Keratinocyte (primary cell): ENCODE measurements at regions not wholly inside any gene's neighbourhood (a gene's known extent, or its start where the extent isn't known, plus 50 kb on each side); places are given as distances from the start of the nearest gene placed in this dataset.
"Not testable (repeated sequence)": the region's sequence is repeated elsewhere in the genome, so short reads cannot be mapped to it uniquely, and the experiment has no call there.

Experiments
- DNase-seq: peaks from one replicate; pipeline ENCODE4 v3.0.0-alpha.2; 2011; ENCODE audit warnings: low read depth, missing footprints, low spot score
- FAIRE-seq: peaks from 2 replicates; lab custom pipeline; 2011; peaks lifted over from hg19 to GRCh38; lab: Jason Lieb, UNC
- H2AFZ ChIP-seq: 2 replicates; pipeline ENCODE4 v1.6.0; 2012; ENCODE audit warnings: low read length, control low read depth, inconsistent platforms; ENCODE audit not compliant: control insufficient read depth
- H3K27ac ChIP-seq: 2 replicates; pipeline ENCODE4 v1.5.1; 2011; ENCODE audit warnings: low read length; ENCODE audit not compliant: control insufficient read depth, insufficient read depth
- H3K27me3 ChIP-seq: 3 replicates; pipeline ENCODE4 v1.6.0; 2011; ENCODE audit warnings: low read length; ENCODE audit not compliant: control insufficient read depth, insufficient read depth; ENCODE audit errors: extremely low read depth
- H3K36me3 ChIP-seq, 2 experiments: 2 replicates in 1 of 2; 3 replicates in 1 of 2; pipeline ENCODE4 v1.5.1; 2011; ENCODE audit warnings: low read length in 2 of 2, mild to moderate bottlenecking in 1 of 2; ENCODE audit not compliant: control insufficient read depth in 2 of 2, insufficient read depth in 2 of 2; ENCODE audit errors: extremely low read depth in 1 of 2
- H3K4me1 ChIP-seq: 3 replicates; pipeline ENCODE4 v1.5.1; 2011; ENCODE audit warnings: low read length; ENCODE audit not compliant: control insufficient read depth, insufficient read depth; ENCODE audit errors: extremely low read depth
- H3K4me2 ChIP-seq: 3 replicates; pipeline ENCODE4 v1.6.0; 2011; ENCODE audit warnings: low read depth, low read length; ENCODE audit not compliant: control insufficient read depth, insufficient read depth; ENCODE audit errors: extremely low read depth
- H3K4me3 ChIP-seq, 3 experiments: fragments of 200-600 bp in 1 of 3; sonication (generic) in 1 of 3; 2 replicates in 2 of 3; 3 replicates in 1 of 3; pipeline ENCODE4 v1.5.1; 2011 to 2016; ENCODE audit warnings: low read length in 3 of 3, mild to moderate bottlenecking in 3 of 3, control low read depth in 2 of 3, inconsistent platforms in 1 of 3, low read depth in 1 of 3, mixed read lengths in 1 of 3, mixed run types in 1 of 3, moderate library complexity in 1 of 3; ENCODE audit not compliant: control insufficient read depth in 2 of 3, insufficient read depth in 2 of 3; ENCODE audit errors: extremely low read depth in 1 of 3
- H3K79me2 ChIP-seq: 2 replicates; pipeline ENCODE4 v1.6.0; 2012; ENCODE audit warnings: low read length; ENCODE audit not compliant: control insufficient read depth, insufficient read depth
- H3K9ac ChIP-seq: 3 replicates; pipeline ENCODE4 v1.6.0; 2011; ENCODE audit warnings: low read length; ENCODE audit not compliant: control insufficient read depth, insufficient read depth; ENCODE audit errors: extremely low read depth
- H3K9me1 ChIP-seq: 3 replicates; pipeline ENCODE4 v1.6.0; 2011; ENCODE audit warnings: low read length; ENCODE audit not compliant: control insufficient read depth, insufficient read depth; ENCODE audit errors: extremely low read depth
- H3K9me3 ChIP-seq: 2 replicates; pipeline ENCODE4 v1.5.1; 2012; ENCODE audit warnings: low read depth, low read length; ENCODE audit not compliant: control insufficient read depth
- H4K20me1 ChIP-seq: 3 replicates; pipeline ENCODE4 v1.6.0; 2011; ENCODE audit warnings: low read length; ENCODE audit not compliant: control insufficient read depth, insufficient read depth; ENCODE audit errors: extremely low read depth
- CTCF ChIP-seq, 3 experiments: IDR thresholded peaks in 1 of 3; conservative IDR thresholded peaks in 1 of 3; optimal IDR thresholded peaks in 1 of 3; 2 replicates in 2 of 3; 3 replicates in 1 of 3; pipeline versions ENCODE3 to v1.5.1; 2011; ENCODE audit warnings: low read length in 3 of 3, mild to moderate bottlenecking in 3 of 3, moderate library complexity in 2 of 3, control low read depth in 1 of 3, inconsistent platforms in 1 of 3; ENCODE audit not compliant: insufficient read depth in 2 of 3; ENCODE audit errors: extremely low read depth in 1 of 3
- EZH2 ChIP-seq: IDR thresholded peaks from one replicate; pipeline ENCODE4 v1.6.1; 2012; ENCODE audit warnings: inconsistent platforms, mild to moderate bottlenecking, low read length, moderate library complexity
- dilution Hi-C: fragments of 300-500 bp; cut with MboI; formaldehyde crosslinking; loops from one replicate; pipeline ENCODE4 v1.7.0; 2020; ENCODE audit warnings: low sequenced_read_pairs; ENCODE audit not compliant: extremely low pct_ligation_motif_present

DNA sequence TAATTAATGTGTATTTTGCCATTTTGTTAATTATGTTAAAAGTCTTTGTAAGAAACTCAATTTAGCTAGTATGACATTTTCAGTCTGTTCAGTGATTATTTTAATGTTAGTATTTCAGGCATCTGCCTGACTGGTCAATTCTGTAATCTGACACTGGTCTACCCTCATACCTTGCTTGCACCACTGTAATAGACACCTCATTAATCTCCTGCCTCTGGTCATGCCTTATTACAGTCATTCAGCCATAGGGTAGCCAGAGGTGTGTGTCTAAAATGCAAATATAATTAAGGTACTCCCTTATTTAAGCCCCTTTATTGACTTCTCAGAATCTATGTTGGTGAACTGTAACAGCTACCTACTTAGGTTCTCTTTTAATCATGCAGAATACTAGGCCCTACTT is 861.1 kb upstream of the IGFBP7 start:
- dilution Hi-C loops, result no loop called here

DNA sequence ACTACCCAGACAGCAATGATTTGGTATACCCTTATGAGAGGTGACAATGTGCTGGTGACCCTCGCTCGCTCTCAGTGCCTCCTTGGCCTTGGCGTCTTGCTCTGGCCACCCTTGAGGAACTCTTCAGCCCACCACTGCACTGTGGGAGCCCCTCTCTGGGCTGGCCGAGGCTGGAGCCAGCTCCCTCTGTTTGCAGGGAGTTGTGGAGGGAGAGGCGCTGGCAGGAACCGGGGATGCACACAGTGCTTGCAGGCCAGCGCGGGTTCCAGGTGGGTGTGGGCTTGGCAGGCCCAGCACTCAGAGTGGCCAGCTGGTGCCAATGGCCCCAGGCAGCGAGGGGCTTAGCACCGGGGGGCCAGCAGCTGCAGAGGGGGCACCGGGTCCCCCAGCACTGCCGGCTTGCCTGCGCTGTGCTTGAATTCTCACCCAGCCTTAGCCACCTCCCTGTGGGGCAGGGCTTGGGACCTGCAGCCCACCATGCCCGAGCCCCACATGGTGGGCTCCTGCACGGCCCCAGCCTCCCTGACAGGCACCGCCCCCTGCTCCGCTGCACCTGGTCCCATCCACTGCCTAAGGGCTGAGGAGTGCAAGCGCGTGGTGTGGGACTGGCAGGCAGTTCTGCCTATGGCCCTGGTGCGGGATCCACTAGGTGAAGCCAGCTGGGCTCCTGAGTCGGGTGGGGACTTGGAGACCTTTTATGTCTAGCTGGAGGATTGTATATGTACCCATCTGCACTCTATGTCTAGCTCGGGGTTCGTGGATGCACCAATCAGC is 857.0 kb upstream of the IGFBP7 start:
- no peak overlapping the region for H3K9ac ChIP-seq
- peaks cover 2% of the 10 kb centered on the region for H3K9me3 ChIP-seq
- FAIRE-seq (no peak), DNase-seq (no peak)
- H3K36me3 ChIP-seq, result no peaks in the 10 kb centered on the region
- H3K9me1 ChIP-seq, result no peaks in the 10 kb centered on the region
- no peak overlapping the region for H3K4me2 ChIP-seq
- no peak overlapping the region for H3K4me3 ChIP-seq
- TF ChIP-seq EZH2 (no peak), CTCF (optimal IDR thresholded peaks at IDR 0.05 in 1 of 3, IDR thresholded peaks at IDR 0.05 in 1 of 3, conservative IDR thresholded peaks at IDR 0.05 in 1 of 3; ENCODE audit: extremely low read depth in 1 of 3, insufficient read depth in 2 of 3, low read length in 3 of 3) (no peak)
- H2AFZ ChIP-seq, result no peak overlapping the region
- H4K20me1 ChIP-seq, result no peaks in the 10 kb centered on the region
- H3K79me2 ChIP-seq, result no peaks in the 10 kb centered on the region
- dilution Hi-C loops, result no loop called here
- no peak overlapping the region for H3K27ac ChIP-seq
- H3K27me3 ChIP-seq, result no peaks in the 10 kb centered on the region
- H3K4me1 ChIP-seq, result no peaks in the 10 kb centered on the region

More for the DNA sequence above, 861.1 kb upstream of the IGFBP7 start:
- no peak for DNase-seq
- Histone ChIP-seq H3K9me1 (no peaks in the 10 kb centered on the region), H2AFZ (no peak overlapping the region), H3K36me3 (no peaks in the 10 kb centered on the region), H3K9ac (no peak overlapping the region), H3K27me3 (no peaks in the 10 kb centered on the region), H3K79me2 (no peaks in the 10 kb centered on the region), H3K4me2 (no peak overlapping the region), H3K27ac (no peak overlapping the region), H3K4me3 (no peak overlapping the region), H3K9me3 (peaks cover 2% of the 10 kb centered on the region), H3K4me1 (no peaks in the 10 kb centered on the region), H4K20me1 (no peaks in the 10 kb centered on the region)
- FAIRE-seq, result no peak
- TF ChIP-seq EZH2 (no peak), CTCF (optimal IDR thresholded peaks at IDR 0.05 in 1 of 3, IDR thresholded peaks at IDR 0.05 in 1 of 3, conservative IDR thresholded peaks at IDR 0.05 in 1 of 3; ENCODE audit: extremely low read depth in 1 of 3, insufficient read depth in 2 of 3, low read length in 3 of 3) (no peak)

GRCh38 chr4:57965431-57965830 is 855.2 kb upstream of the IGFBP7 start:
- dilution Hi-C loops, H4K20me1 ChIP-seq, DNase-seq, H2AFZ ChIP-seq, H3K9me1 ChIP-seq, H3K27ac ChIP-seq, H3K27me3 ChIP-seq, H3K4me3 ChIP-seq, H3K36me3 ChIP-seq, H3K79me2 ChIP-seq, H3K4me2 ChIP-seq, H3K9ac ChIP-seq, H3K9me3 ChIP-seq, FAIRE-seq, H3K4me1 ChIP-seq: not testable (repeated sequence)
